ENCODE measurements at regions not wholly inside any gene's neighbourhood (a gene's known extent, or its start where the extent isn't known, plus 50 kb on each side); places are given as distances from the start of the nearest gene placed in this dataset.
A peak's percentile ranks its signal among the peaks of the same experiment; 100 is the strongest.
"Not testable (repeated sequence)": the region's sequence is repeated elsewhere in the genome, so short reads cannot be mapped to it uniquely, and the experiment has no call there.

DNA sequence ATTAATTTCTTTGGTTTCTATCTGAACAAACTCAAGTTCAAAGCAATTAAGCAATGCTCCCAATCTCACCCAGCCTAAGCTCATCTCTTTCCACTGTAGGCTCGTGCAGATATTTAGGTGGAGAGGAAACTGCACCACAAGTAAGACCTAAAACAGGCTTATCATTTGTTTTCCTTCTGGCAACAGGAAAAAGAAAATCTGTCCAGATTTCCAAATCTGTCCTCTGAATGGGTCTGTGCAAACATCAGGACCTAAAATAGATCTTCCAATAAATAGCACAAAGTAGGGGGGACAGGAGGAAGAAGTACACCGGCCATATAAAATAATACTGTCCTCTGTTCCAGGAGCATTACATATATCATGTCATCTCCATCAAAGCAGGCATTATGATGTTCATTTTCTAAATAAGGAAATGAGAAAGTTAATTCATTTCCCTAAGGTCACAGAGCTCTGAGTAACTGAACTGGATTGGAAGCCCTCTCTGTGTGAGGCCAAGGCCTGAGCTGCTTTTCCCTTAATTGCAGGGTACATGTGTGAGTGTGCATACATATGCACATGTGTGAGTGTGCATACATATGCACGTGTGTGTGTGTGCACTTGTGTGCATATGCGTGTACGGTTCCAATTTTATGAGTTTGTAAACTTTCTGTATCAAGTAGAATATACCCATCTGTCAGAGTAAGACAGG lies 92.8 kb upstream of the PARD3 start:
- peak; percentile 31 for DNase-seq

DNA sequence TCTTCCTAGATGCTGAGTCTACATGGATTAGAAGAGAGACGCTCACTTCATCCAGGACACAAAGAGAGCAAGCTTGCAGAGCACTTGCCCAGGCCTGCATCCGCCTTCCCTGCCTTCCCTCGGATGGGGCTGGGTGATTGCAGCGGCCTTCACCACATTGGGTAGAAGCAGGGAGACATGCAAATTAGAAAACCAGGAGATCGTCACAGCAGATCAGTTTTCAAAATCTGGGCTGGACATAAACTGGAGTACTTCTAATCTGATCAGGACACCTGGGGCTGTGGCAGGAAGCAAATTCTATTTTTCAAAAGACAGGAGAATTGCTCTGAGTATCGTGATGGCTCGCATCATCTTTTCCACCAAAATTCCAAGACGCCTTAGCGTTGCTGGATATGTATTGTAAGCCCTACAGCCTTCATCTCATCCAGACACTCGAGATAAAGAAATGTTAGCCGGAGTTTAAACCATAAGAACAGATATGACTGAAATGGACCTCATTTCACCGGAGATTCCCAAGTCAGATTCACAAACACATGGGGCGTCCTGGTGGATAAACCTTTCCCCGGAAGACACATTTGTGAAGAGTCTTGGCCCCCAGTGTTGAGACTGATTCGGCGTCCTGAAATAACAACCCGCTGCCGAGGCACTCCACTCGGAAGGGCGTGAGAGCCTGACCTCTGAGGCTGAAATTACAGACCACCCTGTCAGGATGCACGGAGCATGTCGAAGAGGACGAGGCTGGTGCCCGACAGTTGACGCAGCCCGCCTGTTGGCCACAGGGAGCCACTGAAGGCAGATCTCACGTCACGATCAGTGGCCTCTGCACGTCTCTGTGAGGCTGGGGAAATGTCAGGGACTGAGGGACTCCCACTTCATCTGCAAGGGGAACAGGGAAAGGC lies 91.2 kb upstream of the PARD3 start:
- DNase-seq, result peak; percentile 29

DNA sequence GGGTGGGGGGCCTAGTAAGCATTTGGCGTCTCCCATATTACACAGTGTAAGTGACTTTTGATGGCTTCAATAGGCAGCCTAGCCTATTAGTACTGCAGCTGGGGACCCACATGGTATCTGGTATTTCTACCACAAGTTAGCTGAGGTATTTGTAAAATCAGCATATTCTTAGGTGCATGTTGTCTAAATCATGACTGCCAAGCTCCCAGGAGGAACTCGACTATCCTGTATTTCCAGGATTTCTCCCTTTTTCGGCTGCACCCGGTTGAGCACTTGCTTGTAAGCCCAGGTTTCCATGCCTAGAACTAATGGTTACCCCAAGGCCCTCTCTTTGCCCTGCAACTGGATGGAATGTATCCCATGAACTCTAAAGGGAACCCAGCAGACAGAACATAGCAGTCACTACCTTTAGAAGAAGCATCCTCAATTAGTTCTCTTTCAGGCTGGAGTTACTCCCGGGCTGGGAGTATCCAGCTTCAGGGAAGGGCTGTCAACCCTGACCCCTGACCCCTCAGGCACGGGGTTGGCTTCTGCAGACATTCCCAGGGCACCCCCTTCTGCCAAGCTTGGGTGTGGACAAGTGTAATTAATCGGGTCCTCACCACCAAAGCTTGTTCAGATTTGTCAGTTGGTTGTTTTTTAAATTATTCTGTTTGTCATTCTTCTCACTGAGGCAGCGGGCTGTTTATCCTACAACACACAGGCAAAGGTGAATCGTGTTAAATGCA lies 90.3 kb upstream of the PARD3 start:
- DNase-seq, result no peak

DNA sequence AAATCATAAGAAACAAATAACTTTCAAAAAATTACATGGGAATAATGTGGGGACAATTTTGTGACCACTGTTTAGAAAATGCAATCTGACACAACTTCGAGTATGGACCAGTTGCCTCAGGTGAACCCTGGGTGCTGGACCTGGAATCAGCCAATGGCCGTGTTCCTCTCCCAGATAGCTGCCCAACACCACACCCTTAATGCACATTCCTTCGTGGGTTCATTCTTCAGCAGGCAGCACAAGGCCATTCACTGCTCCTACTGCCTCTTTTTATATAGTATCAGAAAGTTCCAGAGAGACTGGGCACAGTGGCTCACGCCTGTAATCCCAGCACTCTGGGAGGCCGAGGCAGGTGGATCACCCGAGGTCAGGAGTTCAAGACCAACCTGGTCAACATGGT lies 89.1 kb upstream of the PARD3 start:
- DNase-seq, result no peak

GRCh38 chr10:34899161-34899560 lies 84.1 kb upstream of the PARD3 start:
- DNase-seq, result no peak

DNA sequence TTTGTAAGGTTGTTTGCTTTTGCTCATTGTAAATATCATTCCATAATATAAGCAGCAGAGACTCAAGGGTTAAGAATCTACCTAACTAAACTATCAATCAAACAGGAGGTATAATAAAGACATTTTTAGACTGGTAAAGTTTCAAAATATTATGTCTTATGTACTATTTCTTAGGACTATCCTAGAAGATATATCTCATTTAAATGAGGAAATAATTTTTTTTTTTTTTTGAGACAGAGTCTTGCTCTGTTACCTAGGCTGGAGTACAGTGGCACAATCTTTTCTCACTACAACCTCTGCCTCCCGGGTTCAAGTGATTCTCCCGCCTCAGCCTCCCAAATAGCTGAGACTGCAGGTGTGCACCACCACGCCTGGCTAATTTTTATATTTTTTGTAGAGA lies 80.9 kb upstream of the PARD3 start:
- DNase-seq, result no peak

- DNase-seq, result not testable (repeated sequence)
Measured at GRCh38 chr10:34895046-34895445, 80.0 kb upstream of the PARD3 start.

- DNase-seq, result not testable (repeated sequence)
Measured at GRCh38 chr10:34892521-34892920, 77.4 kb upstream of the PARD3 start.

GRCh38 chr10:34890939-34891338 lies 75.8 kb upstream of the PARD3 start:
- peak; percentile 11 for DNase-seq

DNA sequence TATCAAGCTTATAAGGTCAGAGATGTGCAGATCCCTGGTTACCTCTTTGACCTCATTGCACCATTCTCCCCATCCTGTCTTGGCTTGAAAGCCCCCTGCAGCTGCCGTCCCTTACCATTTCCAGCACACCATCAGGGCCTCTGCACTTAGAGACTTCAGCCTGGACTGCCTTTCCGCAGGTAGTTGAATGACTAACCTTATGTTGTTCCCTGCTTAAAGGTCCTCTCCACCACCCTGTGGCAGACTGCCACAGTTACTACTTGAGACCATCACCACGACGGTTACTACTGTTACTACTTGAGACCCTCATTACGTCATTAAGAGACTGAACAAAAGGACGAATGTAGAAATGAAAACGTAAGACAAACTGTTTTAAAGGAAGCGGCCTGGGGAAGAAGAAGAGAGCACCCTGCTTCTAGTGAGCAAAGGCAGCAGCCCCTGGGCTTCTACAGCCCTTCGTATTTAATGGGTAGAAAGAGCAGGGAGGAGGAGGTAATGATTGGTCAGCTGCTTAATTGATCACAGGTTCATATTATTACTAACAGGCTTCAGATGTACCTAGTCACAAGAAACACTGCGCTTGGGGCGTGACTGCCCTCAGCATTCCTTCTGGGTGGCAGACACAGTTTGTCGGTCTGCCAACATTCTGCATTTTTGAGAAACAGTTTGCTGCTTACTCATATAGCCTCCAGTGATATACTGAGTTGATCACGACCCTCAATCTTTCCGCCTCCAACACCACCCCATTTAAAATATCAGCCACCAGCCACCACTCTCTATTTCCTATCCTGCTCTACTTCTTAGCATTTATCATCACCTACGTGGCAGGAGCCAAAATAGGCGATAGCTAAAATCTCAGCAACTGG lies 74.1 kb upstream of the PARD3 start:
- no peak for DNase-seq

- peak; percentile 35 for DNase-seq
Measured at GRCh38 chr10:34886906-34887642, 72.0 kb upstream of the PARD3 start.

- DNase-seq, result peak; percentile 51
Measured at GRCh38 chr10:34885898-34886297, 70.8 kb upstream of the PARD3 start.

GRCh38 chr10:34885011-34885410 lies 69.9 kb upstream of the PARD3 start:
- DNase-seq, result no peak

- no peak for DNase-seq
Measured at GRCh38 chr10:34884272-34884952, 69.3 kb upstream of the PARD3 start.

DNA sequence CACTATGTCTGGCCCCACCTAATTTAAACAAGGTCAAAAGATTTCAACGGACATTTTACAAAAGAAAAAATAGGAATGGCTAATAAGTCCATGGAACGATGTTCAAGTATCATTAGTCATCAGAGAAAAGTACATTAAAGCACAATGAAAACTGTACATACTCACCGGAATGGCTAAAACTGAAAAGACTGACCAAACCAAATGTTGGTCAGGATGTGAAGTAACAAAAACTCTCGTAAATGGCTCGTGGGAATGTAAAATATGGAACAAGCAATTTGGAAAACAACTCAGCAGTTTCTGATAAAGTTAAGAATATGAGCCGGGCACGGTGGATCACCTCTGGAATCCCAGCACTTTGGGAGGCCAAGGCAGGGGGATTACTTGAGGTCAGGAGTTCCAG lies 65.7 kb upstream of the PARD3 start:
- DNase-seq, result no peak

GRCh38 chr10:34878651-34879050 lies 63.6 kb upstream of the PARD3 start:
- not testable (repeated sequence) for DNase-seq

- DNase-seq, result no peak
Measured at GRCh38 chr10:34875061-34875460, 60.0 kb upstream of the PARD3 start.

- no peak for DNase-seq
Measured at GRCh38 chr10:34872820-34873219, 57.7 kb upstream of the PARD3 start.

DNA sequence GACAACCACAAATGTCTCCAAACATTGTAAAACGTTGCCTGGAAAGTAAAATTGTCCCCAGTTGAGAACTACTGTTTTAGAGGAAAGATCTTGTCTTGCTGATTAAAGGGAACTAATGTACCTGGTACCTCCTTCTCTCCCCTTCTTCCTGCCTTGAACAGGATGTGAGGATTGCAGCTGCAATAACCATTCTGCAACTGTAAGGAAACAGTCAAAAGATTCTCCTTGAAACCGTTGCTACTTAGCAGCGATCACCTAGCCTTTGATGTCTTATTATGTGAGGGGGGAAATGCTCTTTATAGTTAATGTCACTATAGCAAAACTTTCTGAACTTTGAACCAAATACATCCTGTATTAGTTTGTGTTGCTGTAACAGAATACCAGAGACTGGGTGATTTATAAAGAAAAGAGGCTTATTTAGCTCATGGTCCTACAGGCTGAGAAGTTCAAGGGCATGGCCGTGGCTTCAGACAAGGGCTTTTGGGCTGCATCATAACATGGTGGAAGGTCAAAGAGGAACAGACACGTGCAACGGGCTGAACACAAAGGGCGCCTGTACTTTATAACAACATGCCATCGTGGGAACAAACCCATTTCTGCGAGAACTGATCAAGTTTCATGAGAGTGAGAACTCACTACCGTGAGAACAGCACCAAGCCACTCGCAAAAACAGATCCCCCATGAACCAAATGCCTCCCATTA lies 54.2 kb upstream of the PARD3 start:
- DNase-seq, result no peak

GRCh38 chr10:34868589-34868988 lies 53.5 kb upstream of the PARD3 start:
- no peak for DNase-seq

DNA sequence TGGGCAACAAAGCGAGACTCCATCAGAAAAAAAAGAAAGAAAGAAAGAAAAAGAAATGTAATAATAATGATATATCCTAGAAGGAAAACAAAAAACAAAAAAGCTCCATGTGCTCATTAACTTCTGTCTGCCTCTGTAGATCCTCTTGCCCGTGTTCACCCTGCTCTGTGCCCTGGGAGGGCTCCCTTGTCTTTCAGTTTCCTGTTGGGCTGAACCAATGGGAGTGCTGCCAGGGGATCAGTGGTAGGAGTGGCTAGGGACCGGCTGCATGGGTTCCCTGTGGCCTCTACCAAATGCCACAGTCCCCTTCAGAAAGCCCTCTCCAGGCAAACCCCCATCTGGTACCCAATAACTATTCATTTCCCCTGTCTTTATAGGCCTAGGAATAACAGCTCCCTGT lies 51.8 kb upstream of the PARD3 start:
- DNase-seq, result peak; percentile 72
